OCI-LY7 (cell line): ENCODE measurements at regions not wholly inside any gene's neighbourhood (a gene's known extent, or its start where the extent isn't known, plus 50 kb on each side); places are given as distances from the start of the nearest gene placed in this dataset.

Experiments
- EZH2phosphoT487 ChIP-seq: fragments of 200-600 bp; sonication (generic); IDR thresholded peaks from 2 replicates; pipeline ENCODE4 v1.6.1; 2018; ENCODE audit warnings: low read depth, borderline replicate concordance, mild to moderate bottlenecking, mixed run types, antibody characterized with exemption, low read length, moderate library complexity, mixed read lengths
- TF ChIP-seq, protein P1 (sequence below): fragments of 200-600 bp; sonication (generic); conservative IDR thresholded peaks from 2 replicates; pipeline ENCODE4 v1.5.1; 2014; ENCODE audit warnings: mild to moderate bottlenecking, antibody characterized with exemption, low read length, moderate library complexity, mixed read lengths

DNA sequence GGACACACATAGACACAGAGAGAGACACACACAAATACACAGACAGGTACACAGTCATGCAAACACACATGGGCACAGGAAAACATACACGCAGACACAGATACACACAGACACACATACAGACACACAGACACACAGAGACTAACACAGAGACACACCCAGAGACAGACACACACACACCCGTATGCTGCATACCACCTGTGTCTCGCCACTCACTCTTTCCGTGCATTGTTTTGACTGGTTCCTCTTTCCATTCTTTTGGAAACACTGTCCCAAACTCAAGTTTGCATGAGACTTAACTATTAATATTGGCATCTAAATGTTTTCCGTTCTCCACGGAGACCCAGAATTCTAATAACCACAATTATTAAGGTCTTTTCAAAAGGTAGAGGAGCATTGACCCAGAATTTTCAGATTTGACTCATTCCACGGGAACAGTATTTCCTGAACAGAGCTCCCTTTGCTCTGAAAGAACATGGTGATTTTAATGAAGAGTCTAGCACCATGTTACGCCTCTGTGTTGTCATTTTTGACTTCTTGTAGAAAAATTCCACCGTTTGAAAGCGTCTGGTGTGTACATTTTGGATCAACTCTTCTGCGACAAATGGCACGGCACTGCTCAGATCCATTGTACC lies 141.2 kb upstream of the RNF32 start:
- TF ChIP-seq, protein P1, sequence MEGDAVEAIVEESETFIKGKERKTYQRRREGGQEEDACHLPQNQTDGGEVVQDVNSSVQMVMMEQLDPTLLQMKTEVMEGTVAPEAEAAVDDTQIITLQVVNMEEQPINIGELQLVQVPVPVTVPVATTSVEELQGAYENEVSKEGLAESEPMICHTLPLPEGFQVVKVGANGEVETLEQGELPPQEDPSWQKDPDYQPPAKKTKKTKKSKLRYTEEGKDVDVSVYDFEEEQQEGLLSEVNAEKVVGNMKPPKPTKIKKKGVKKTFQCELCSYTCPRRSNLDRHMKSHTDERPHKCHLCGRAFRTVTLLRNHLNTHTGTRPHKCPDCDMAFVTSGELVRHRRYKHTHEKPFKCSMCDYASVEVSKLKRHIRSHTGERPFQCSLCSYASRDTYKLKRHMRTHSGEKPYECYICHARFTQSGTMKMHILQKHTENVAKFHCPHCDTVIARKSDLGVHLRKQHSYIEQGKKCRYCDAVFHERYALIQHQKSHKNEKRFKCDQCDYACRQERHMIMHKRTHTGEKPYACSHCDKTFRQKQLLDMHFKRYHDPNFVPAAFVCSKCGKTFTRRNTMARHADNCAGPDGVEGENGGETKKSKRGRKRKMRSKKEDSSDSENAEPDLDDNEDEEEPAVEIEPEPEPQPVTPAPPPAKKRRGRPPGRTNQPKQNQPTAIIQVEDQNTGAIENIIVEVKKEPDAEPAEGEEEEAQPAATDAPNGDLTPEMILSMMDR = no peak
- no peak for TF ChIP-seq EZH2phosphoT487
